IMR-90 (cell line): ENCODE measurements at regions not wholly inside any gene's neighbourhood (a gene's known extent, or its start where the extent isn't known, plus 50 kb on each side); places are given as distances from the start of the nearest gene placed in this dataset.
A peak's percentile ranks its signal among the peaks of the same experiment; 100 is the strongest.

ENCODE experiments used
- ATAC-seq: fragments of 200-7000 bp; cut with Tn5 transposase; 2 replicates; pipeline ENCODE4 v1.9.1; 2020; ENCODE audit warnings: low read depth, mild to moderate bottlenecking, moderate library complexity
- BruUV-seq: library from RNA; stranded (reverse); fragments of 400-500 nt; replicated peaks from 2 replicates; lab custom pipeline; 2021; lab: Mats Ljungman, UMichigan
- CTCF ChIA-PET: fragments of 300-600 bp; formaldehyde crosslinking; extraction: SDS; loops from one replicate; lab custom pipeline; 2021; ENCODE audit warnings: antibody characterized with exemption; lab: Yijun Ruan, JAX
- POLR2A ChIA-PET: fragments of 300-600 bp; sonication (Branson Sonifier 250); formaldehyde crosslinking; loops from one replicate; lab custom pipeline; 2022; ENCODE audit warnings: antibody characterized with exemption; ENCODE audit not compliant: unreplicated experiment; lab: Charles Lee
- DNase-seq: peaks from one replicate; pipeline ENCODE4 v3.0.0; 2013
- H2AFZ ChIP-seq: replicated peaks from 2 replicates; pipeline ENCODE3; 2013; ENCODE audit warnings: low read length, mild to moderate bottlenecking; ENCODE audit not compliant: poor library complexity
- H2AK5ac ChIP-seq: 2 replicates; pipeline ENCODE4 v1.6.1; 2013; ENCODE audit warnings: low read depth, low read length, inconsistent platforms
- H2AK9ac ChIP-seq: replicated peaks from 2 replicates; pipeline ENCODE3; 2013; ENCODE audit warnings: mild to moderate bottlenecking, low read depth, low read length, moderate library complexity; ENCODE audit not compliant: poor library complexity
- H2BK120ac ChIP-seq: 2 replicates; pipeline ENCODE4 v1.6.1; 2013; ENCODE audit warnings: low read depth, low read length, inconsistent platforms
- H2BK15ac ChIP-seq: 3 replicates; pipeline ENCODE4 v1.6.1; 2013; ENCODE audit warnings: low read depth, low read length, inconsistent platforms
- H2BK20ac ChIP-seq: 2 replicates; pipeline ENCODE4 v1.6.1; 2013; ENCODE audit warnings: low read depth, mild to moderate bottlenecking, inconsistent platforms, low read length, moderate library complexity
- H2BK5ac ChIP-seq: 2 replicates; pipeline ENCODE4 v1.6.1; 2013; ENCODE audit warnings: mild to moderate bottlenecking, low read depth, low read length, inconsistent platforms; ENCODE audit not compliant: poor library complexity, severe bottlenecking
- H3K14ac ChIP-seq: replicated peaks from 2 replicates; pipeline ENCODE4 v1.6.1; 2013; ENCODE audit warnings: low read depth, low read length, inconsistent platforms
- H3K18ac ChIP-seq: 2 replicates; pipeline ENCODE4 v1.6.1; 2013; ENCODE audit warnings: low read depth, low read length, control low read depth
- H3K23ac ChIP-seq: 2 replicates; pipeline ENCODE4 v1.6.1; 2013; ENCODE audit warnings: low read depth, low read length, inconsistent platforms
- H3K27ac ChIP-seq: 2 replicates; pipeline ENCODE4 v1.5.1; 2013; ENCODE audit warnings: mild to moderate bottlenecking, control low read depth, low read length; ENCODE audit not compliant: insufficient read depth
- H3K27me3 ChIP-seq: 2 replicates; pipeline ENCODE4 v1.6.1; 2013; ENCODE audit warnings: low read length; ENCODE audit not compliant: control insufficient read depth, insufficient read depth
- H3K36me3 ChIP-seq: 2 replicates; pipeline ENCODE4 v1.6.1; 2013; ENCODE audit warnings: low read length, mixed read lengths; ENCODE audit not compliant: control insufficient read depth, insufficient read depth
- H3K4ac ChIP-seq: 2 replicates; pipeline ENCODE4 v1.6.1; 2013; ENCODE audit warnings: low read depth, low read length, inconsistent platforms
- H3K4me1 ChIP-seq: 2 replicates; pipeline ENCODE4 v1.6.1; 2013; ENCODE audit warnings: low read length, mixed read lengths; ENCODE audit not compliant: control insufficient read depth, insufficient read depth
- H3K4me2 ChIP-seq: 2 replicates; pipeline ENCODE4 v1.6.1; 2013; ENCODE audit warnings: low read depth, mild to moderate bottlenecking, control low read depth, low read length, moderate library complexity
- H3K4me3 ChIP-seq: 2 replicates; pipeline ENCODE4 v1.5.1; 2013; ENCODE audit warnings: low read depth, mild to moderate bottlenecking, control low read depth, low read length, moderate library complexity; ENCODE audit not compliant: insufficient read depth
- H3K56ac ChIP-seq: 2 replicates; pipeline ENCODE4 v1.6.1; 2013; ENCODE audit warnings: low read length, inconsistent platforms; ENCODE audit not compliant: insufficient read depth; ENCODE audit errors: extremely low read depth
- H3K79me1 ChIP-seq, 2 experiments: 2 replicates each; pipeline ENCODE4 v1.6.1; 2013; ENCODE audit warnings: low read length in 2 of 2, inconsistent platforms in 1 of 2, low read depth in 1 of 2
- H3K9ac ChIP-seq: 2 replicates; pipeline ENCODE4 v1.6.1; 2013; ENCODE audit warnings: low read depth, low read length, control low read depth
- H3K9me1 ChIP-seq: 2 replicates; pipeline ENCODE4 v1.6.1; 2013; ENCODE audit warnings: low read length, inconsistent platforms; ENCODE audit not compliant: insufficient read depth
- H3K9me3 ChIP-seq: 2 replicates; pipeline ENCODE4 v1.6.1; 2013; ENCODE audit warnings: low read length; ENCODE audit not compliant: control insufficient read depth, insufficient read depth
- H4K20me1 ChIP-seq: 2 replicates; pipeline ENCODE4 v1.6.1; 2013; ENCODE audit warnings: low read length, inconsistent platforms; ENCODE audit not compliant: insufficient read depth
- H4K5ac ChIP-seq: 2 replicates; pipeline ENCODE4 v1.6.1; 2013; ENCODE audit warnings: mild to moderate bottlenecking, low read depth, low read length, control low read depth
- H4K8ac ChIP-seq, 2 experiments: 2 replicates each; pipeline ENCODE4 v1.6.1; 2013; ENCODE audit warnings: low read depth in 2 of 2, low read length in 2 of 2, control low read depth in 1 of 2, inconsistent platforms in 1 of 2
- H4K91ac ChIP-seq: 2 replicates; pipeline ENCODE4 v1.6.1; 2013; ENCODE audit warnings: low read depth, low read length, inconsistent platforms; ENCODE audit not compliant: insufficient read depth
- CEBPB ChIP-seq: IDR thresholded peaks from 2 replicates; pipeline ENCODE4 v1.6.1; 2012; ENCODE audit warnings: low read depth, low read length, improper control_type of control experiment
- CHD1 ChIP-seq: IDR thresholded peaks from 2 replicates; pipeline ENCODE4 v1.6.1; 2012; ENCODE audit warnings: low read depth, low read length, improper control_type of control experiment
- FOS ChIP-seq: fragments of 150-350 bp; IDR thresholded peaks from 2 replicates; pipeline ENCODE4 v1.6.1; 2016; ENCODE audit warnings: low read depth, low read length
- MAFK ChIP-seq: IDR thresholded peaks from 2 replicates; pipeline ENCODE4 v1.6.1; 2012; ENCODE audit warnings: low read depth, low read length, improper control_type of control experiment
- MAZ ChIP-seq: IDR thresholded peaks from 2 replicates; pipeline ENCODE4 v1.6.1; 2012; ENCODE audit warnings: low read depth, mild to moderate bottlenecking, low read length, improper control_type of control experiment, moderate library complexity, borderline replicate concordance
- MXI1 ChIP-seq: IDR thresholded peaks from 2 replicates; pipeline ENCODE4 v1.6.1; 2012; ENCODE audit warnings: low read depth, mild to moderate bottlenecking, low read length, moderate library complexity, borderline replicate concordance
- POLR2A ChIP-seq: IDR thresholded peaks from 2 replicates; pipeline ENCODE4 v1.6.1; 2012; ENCODE audit warnings: mild to moderate bottlenecking, low read depth, low read length
- RAD21 ChIP-seq: IDR thresholded peaks from 2 replicates; pipeline ENCODE4 v1.6.1; 2012; ENCODE audit warnings: low read length, improper control_type of control experiment
- RCOR1 ChIP-seq: IDR thresholded peaks from 2 replicates; pipeline ENCODE4 v1.6.1; 2012; ENCODE audit warnings: mild to moderate bottlenecking, low read length, improper control_type of control experiment; ENCODE audit not compliant: insufficient replicate concordance
- SMC3 ChIP-seq: fragments of 150-350 bp; IDR thresholded peaks from 2 replicates; pipeline ENCODE4 v1.6.1; 2016; ENCODE audit warnings: low read depth, mild to moderate bottlenecking, antibody characterized with exemption, low read length, moderate library complexity
- WGBS, 2 experiments: methylation state at CpG; one replicate each; pipeline versions ENCODE4 v1.1.5 to v1.1.7; 2013; ENCODE audit warnings: missing lambda C conversion rate in 2 of 2; ENCODE audit not compliant: insufficient read length in 1 of 2; ENCODE audit errors: extremely low coverage in 2 of 2; 5-methylcytosine and 5-hydroxymethylcytosine counted together
- dilution Hi-C: fragments of 300-500 bp; cut with HindIII; formaldehyde crosslinking; loops from one replicate; pipeline ENCODE4 v1.14.3; 2018; ENCODE audit warnings: low sequenced_read_pairs; ENCODE audit not compliant: unreplicated experiment
- in situ Hi-C: fragments of 300-500 bp; cut with MboI; formaldehyde crosslinking; loops from 3 replicates; pipeline ENCODE4 v1.14.3; 2019; ENCODE audit warnings: low sequenced_read_pairs, inconsistent platforms, mixed read lengths
- intact Hi-C: fragments of 100-400 bp; cut with micrococcal nuclease; formaldehyde crosslinking; loops from 2 replicates; pipeline ENCODE4 v1.10.0; 2022
- TF ChIP-seq, protein P1 (sequence below): fragments of 150-350 bp; IDR thresholded peaks from 2 replicates; pipeline ENCODE4 v1.6.1; 2016; ENCODE audit warnings: low read depth, mild to moderate bottlenecking, low read length, moderate library complexity, borderline replicate concordance
- TF ChIP-seq, protein P2 (sequence below): conservative IDR thresholded peaks from 2 replicates; pipeline ENCODE4 v1.5.1; 2012; ENCODE audit warnings: mild to moderate bottlenecking, low read depth, low read length, improper control_type of control experiment
- TF ChIP-seq, protein P3 (sequence below): fragments of 150-350 bp; IDR thresholded peaks from 2 replicates; pipeline ENCODE4 v1.6.1; 2017; ENCODE audit warnings: mild to moderate bottlenecking, antibody characterized with exemption, low read length, low read depth

DNA sequence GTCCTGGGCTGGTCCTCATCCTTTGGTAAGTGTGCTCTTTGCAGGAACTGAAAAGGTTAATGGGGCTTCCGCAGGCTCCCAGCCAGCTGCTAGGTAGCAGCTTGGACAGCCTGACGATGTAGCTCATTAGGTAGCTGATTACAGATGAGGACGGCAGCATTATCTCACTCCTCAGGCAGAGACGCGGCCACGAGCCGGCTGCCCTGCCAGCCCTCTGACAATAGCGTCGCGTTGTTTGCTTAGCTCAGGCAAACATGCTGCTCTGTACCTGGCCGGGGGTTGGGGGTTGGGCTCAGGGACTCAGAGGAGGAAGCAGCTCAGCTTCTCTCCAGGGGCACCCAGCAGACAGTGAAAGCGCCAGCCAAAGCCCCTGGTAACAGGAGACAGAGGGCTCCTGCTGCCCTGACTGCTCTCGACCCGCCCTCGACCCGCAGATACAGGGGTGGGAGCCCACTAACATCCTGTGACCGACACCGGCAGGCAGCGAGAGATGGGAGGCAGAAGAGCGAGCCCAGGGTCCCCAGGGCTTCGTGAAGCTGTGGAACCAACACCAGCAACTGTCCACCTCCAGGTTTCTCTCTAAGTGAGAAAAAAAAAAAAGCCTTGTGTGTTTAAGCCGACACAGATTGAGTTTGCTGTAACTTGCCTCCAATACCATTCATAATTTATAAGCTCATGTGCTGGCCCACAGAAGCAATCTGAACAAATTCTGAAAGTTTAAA is 53.4 kb upstream of the DLK1 start:
- CTCF ChIA-PET = interaction anchor here (1.6 kb wide), 1 partner anchor 10 kb away, joined by 4 read pairs; no protein-coding TSS in a partner anchor
- no peak overlapping the region for H4K5ac ChIP-seq
- H3K56ac ChIP-seq = no peak overlapping the region
- no peaks in the 10 kb centered on the region for H3K79me1 ChIP-seq
- H3K18ac ChIP-seq = no peak overlapping the region
- H3K23ac ChIP-seq = no peak overlapping the region
- ATAC-seq (no peak), DNase-seq (no peak)
- no peaks in the 10 kb centered on the region for H3K36me3 ChIP-seq
- POLR2A ChIA-PET = no interaction called here
- H2BK15ac ChIP-seq = no peak overlapping the region
- H3K27me3 ChIP-seq = peaks cover 54% of the 10 kb centered on the region
- no peak overlapping the region for H3K27ac ChIP-seq
- no peak overlapping the region for H2AK5ac ChIP-seq
- no peak overlapping the region for H3K4me2 ChIP-seq
- H3K9me1 ChIP-seq = no peaks in the 10 kb centered on the region
- no peak overlapping the region for H3K4ac ChIP-seq
- no peak overlapping the region for H2BK5ac ChIP-seq
- H2BK20ac ChIP-seq = no peak overlapping the region
- no peak overlapping the region for H4K8ac ChIP-seq
- H4K20me1 ChIP-seq = no peaks in the 10 kb centered on the region
- H3K9ac ChIP-seq = no peak overlapping the region
- H2AFZ ChIP-seq = peak overlapping the region; percentile 13
- BruUV-seq = no TSS peak
- in situ Hi-C loops (no loop called here), intact Hi-C loops (no loop called here), dilution Hi-C loops (no loop called here)
- no peak overlapping the region for H4K91ac ChIP-seq
- H3K9me3 ChIP-seq = peaks cover 5% of the 10 kb centered on the region
- H3K4me3 ChIP-seq = no peak overlapping the region
- no peak for TF ChIP-seq FOS
- TF ChIP-seq MAZ = no peak
- TF ChIP-seq MAFK = no peak
- TF ChIP-seq, protein P1, sequence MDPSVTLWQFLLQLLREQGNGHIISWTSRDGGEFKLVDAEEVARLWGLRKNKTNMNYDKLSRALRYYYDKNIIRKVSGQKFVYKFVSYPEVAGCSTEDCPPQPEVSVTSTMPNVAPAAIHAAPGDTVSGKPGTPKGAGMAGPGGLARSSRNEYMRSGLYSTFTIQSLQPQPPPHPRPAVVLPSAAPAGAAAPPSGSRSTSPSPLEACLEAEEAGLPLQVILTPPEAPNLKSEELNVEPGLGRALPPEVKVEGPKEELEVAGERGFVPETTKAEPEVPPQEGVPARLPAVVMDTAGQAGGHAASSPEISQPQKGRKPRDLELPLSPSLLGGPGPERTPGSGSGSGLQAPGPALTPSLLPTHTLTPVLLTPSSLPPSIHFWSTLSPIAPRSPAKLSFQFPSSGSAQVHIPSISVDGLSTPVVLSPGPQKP = no peak
- no peak for TF ChIP-seq SMC3
- TF ChIP-seq CHD1 = no peak
- no peak for TF ChIP-seq RCOR1
- TF ChIP-seq POLR2A = no peak
- TF ChIP-seq, protein P2, sequence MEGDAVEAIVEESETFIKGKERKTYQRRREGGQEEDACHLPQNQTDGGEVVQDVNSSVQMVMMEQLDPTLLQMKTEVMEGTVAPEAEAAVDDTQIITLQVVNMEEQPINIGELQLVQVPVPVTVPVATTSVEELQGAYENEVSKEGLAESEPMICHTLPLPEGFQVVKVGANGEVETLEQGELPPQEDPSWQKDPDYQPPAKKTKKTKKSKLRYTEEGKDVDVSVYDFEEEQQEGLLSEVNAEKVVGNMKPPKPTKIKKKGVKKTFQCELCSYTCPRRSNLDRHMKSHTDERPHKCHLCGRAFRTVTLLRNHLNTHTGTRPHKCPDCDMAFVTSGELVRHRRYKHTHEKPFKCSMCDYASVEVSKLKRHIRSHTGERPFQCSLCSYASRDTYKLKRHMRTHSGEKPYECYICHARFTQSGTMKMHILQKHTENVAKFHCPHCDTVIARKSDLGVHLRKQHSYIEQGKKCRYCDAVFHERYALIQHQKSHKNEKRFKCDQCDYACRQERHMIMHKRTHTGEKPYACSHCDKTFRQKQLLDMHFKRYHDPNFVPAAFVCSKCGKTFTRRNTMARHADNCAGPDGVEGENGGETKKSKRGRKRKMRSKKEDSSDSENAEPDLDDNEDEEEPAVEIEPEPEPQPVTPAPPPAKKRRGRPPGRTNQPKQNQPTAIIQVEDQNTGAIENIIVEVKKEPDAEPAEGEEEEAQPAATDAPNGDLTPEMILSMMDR = no peak
- TF ChIP-seq MXI1 = no peak
- no peak for TF ChIP-seq CEBPB
- TF ChIP-seq RAD21 = no peak
- TF ChIP-seq, protein P3, sequence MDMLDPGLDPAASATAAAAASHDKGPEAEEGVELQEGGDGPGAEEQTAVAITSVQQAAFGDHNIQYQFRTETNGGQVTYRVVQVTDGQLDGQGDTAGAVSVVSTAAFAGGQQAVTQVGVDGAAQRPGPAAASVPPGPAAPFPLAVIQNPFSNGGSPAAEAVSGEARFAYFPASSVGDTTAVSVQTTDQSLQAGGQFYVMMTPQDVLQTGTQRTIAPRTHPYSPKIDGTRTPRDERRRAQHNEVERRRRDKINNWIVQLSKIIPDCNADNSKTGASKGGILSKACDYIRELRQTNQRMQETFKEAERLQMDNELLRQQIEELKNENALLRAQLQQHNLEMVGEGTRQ = no peak
- H3K14ac ChIP-seq = no peak overlapping the region
- H2AK9ac ChIP-seq = no peak overlapping the region
- H3K4me1 ChIP-seq = peaks cover 10% of the 10 kb centered on the region; the same call in 1 of the 2 replicates
- H2BK120ac ChIP-seq = no peak overlapping the region
- WGBS, 2 experiments = 54% methylated on average over 10 of the region's 22 CpGs; no CpG with 5 or more reads in 1 of the 2 experiments
